ENCODE measurements at regions not wholly inside any gene's neighbourhood (a gene's known extent, or its start where the extent isn't known, plus 50 kb on each side); places are given as distances from the start of the nearest gene placed in this dataset.

GRCh38 chr7:46819819-46820218 lies 762.1 kb downstream of the TNS3 start:
- TF ChIP-seq CTCF (conservative IDR thresholded peaks at IDR 0.05; ENCODE audit: low read length) (no peak), EZH2phosphoT487 (IDR thresholded peaks at IDR 0.05; ENCODE audit: borderline replicate concordance) (no peak)
